Panc1 (cell line): ENCODE measurements at regions not wholly inside any gene's neighbourhood (a gene's known extent, or its start where the extent isn't known, plus 50 kb on each side); places are given as distances from the start of the nearest gene placed in this dataset.

Experiments
- ATAC-seq: fragments of 200-7000 bp; cut with Tn5 transposase; 2 replicates; pipeline ENCODE4 v1.9.1; 2020; ENCODE audit warnings: mild to moderate bottlenecking, moderate library complexity
- BruUV-seq: library from RNA; stranded (reverse); fragments of 400-500 nt; replicated peaks from 2 replicates; lab custom pipeline; 2021; lab: Mats Ljungman, UMichigan
- CTCF ChIA-PET: fragments of 300-600 bp; sonication (Branson Sonifier 250); formaldehyde crosslinking; loops from one replicate; lab custom pipeline; 2022; ENCODE audit warnings: antibody characterized with exemption; lab: Charles Lee
- POLR2A ChIA-PET: fragments of 300-600 bp; sonication (Branson Sonifier 250); formaldehyde crosslinking; loops from one replicate; lab custom pipeline; 2022; ENCODE audit warnings: antibody characterized with exemption; lab: Charles Lee
- DNase-seq: peaks from one replicate; pipeline ENCODE4 v3.0.0-alpha.2; 2010; ENCODE audit warnings: low read depth, low spot score
- H3K27ac ChIP-seq: 2 replicates; pipeline ENCODE4 v1.5.1; 2011; ENCODE audit warnings: mild to moderate bottlenecking, low read length, inconsistent platforms
- H3K27me3 ChIP-seq: fragments of 200-500 bp; sonication (Bioruptor generic); 2 replicates; pipeline ENCODE4 v1.6.0; 2014; ENCODE audit warnings: low read length, inconsistent platforms; ENCODE audit not compliant: control insufficient read depth, insufficient read depth
- H3K36me3 ChIP-seq: fragments of 200-500 bp; sonication (Bioruptor generic); 2 replicates; pipeline ENCODE4 v1.5.1; 2014; ENCODE audit warnings: inconsistent platforms, mild to moderate bottlenecking, low read length, moderate library complexity; ENCODE audit not compliant: control insufficient read depth, insufficient read depth
- H3K4me1 ChIP-seq: 2 replicates; pipeline ENCODE4 v1.5.1; 2011; ENCODE audit warnings: inconsistent platforms, mild to moderate bottlenecking, low read length, moderate library complexity; ENCODE audit not compliant: control insufficient read depth, insufficient read depth
- H3K4me3 ChIP-seq, 2 experiments: 2 replicates each; pipeline ENCODE4 v1.5.1; 2011 to 2012; ENCODE audit warnings: low read depth in 2 of 2, low read length in 2 of 2, mild to moderate bottlenecking in 2 of 2, inconsistent platforms in 1 of 2, moderate library complexity in 1 of 2
- H3K9me3 ChIP-seq: fragments of 200-500 bp; sonication (Bioruptor generic); 2 replicates; pipeline ENCODE4 v1.5.1; 2014; ENCODE audit warnings: low read depth, mild to moderate bottlenecking, inconsistent platforms, low read length, moderate library complexity; ENCODE audit not compliant: control insufficient read depth, insufficient read depth
- CTCF ChIP-seq: fragments of 450-650 bp; IDR thresholded peaks from 2 replicates; pipeline ENCODE4 v1.5.1; 2017; ENCODE audit warnings: mild to moderate bottlenecking
- POLR2AphosphoS5 ChIP-seq: IDR thresholded peaks from 2 replicates; pipeline ENCODE4 v1.6.1; 2012; ENCODE audit warnings: mild to moderate bottlenecking, low read depth, low read length, moderate library complexity
- REST ChIP-seq, 2 experiments: IDR thresholded peaks; 2 replicates each; pipeline ENCODE4 v1.6.1; 2011 to 2012; ENCODE audit warnings: low read depth in 2 of 2, control low read depth in 1 of 2, low read length in 1 of 2, mild to moderate bottlenecking in 1 of 2, moderate library complexity in 1 of 2; ENCODE audit not compliant: insufficient read depth in 1 of 2
- SIN3A ChIP-seq: IDR thresholded peaks from 2 replicates; pipeline ENCODE4 v1.6.1; 2012; ENCODE audit warnings: low read depth, mild to moderate bottlenecking, low read length, moderate library complexity, borderline replicate concordance; ENCODE audit not compliant: insufficient read depth
- TCF7L2 ChIP-seq: IDR thresholded peaks from 2 replicates; pipeline ENCODE4 v1.6.1; 2011; ENCODE audit warnings: mild to moderate bottlenecking, low read depth, low read length, inconsistent platforms
- in situ Hi-C: cut with HindIII; loops from 2 replicates; pipeline ENCODE4 v1.10.0; 2016; ENCODE audit warnings: low sequenced_read_pairs, low pct_unique_long_range_greater_than_20kb
- intact Hi-C: fragments of 100-400 bp; cut with micrococcal nuclease; formaldehyde crosslinking; loops from one replicate; pipeline ENCODE4 v1.10.0; 2022; ENCODE audit not compliant: unreplicated experiment

GRCh38 chr19:31534786-31535657 lies 185.8 kb upstream of the TSHZ3 start:
- no peaks in the 10 kb centered on the region for H3K4me1 ChIP-seq
- POLR2A ChIA-PET: no interaction called here
- no peak for TF ChIP-seq POLR2AphosphoS5
- no peak for TF ChIP-seq REST (IDR thresholded peaks at IDR 0.05; ENCODE audit: insufficient read depth in 1 of 2, low read depth in 2 of 2, low read length in 1 of 2)
- no peak for TF ChIP-seq SIN3A
- TF ChIP-seq TCF7L2: no peak
- no peak for TF ChIP-seq CTCF
- CTCF ChIA-PET: no interaction called here
- H3K36me3 ChIP-seq: no peaks in the 10 kb centered on the region
- BruUV-seq: no TSS peak
- in situ Hi-C loops: no loop called here
- no peak overlapping the region for H3K4me3 ChIP-seq
- H3K27me3 ChIP-seq: 0 out of 2 replicates have a peak, but pooled peaks cover 3% of the 10 kb centered on the region
- ATAC-seq: no peak
- no peaks in the 10 kb centered on the region for H3K9me3 ChIP-seq
- DNase-seq: no peak
- H3K27ac ChIP-seq: no peak overlapping the region
- intact Hi-C loops: no loop called here

- intact Hi-C loops (no loop called here), in situ Hi-C loops (no loop called here)
- POLR2A ChIA-PET: no interaction called here
Measured at GRCh38 chr19:31535691-31536460, 186.6 kb upstream of the TSHZ3 start.

More at GRCh38 chr19:31535691-31536460, 186.6 kb upstream of the TSHZ3 start:
- ATAC-seq: no peak
- Histone ChIP-seq H3K4me1 (no peaks in the 10 kb centered on the region), H3K36me3 (no peaks in the 10 kb centered on the region), H3K4me3 (no peak overlapping the region), H3K9me3 (no peaks in the 10 kb centered on the region), H3K27ac (no peak overlapping the region), H3K27me3 (peaks cover 4% of the 10 kb centered on the region; the same call in 1 of the 2 replicates)
- CTCF ChIA-PET: no interaction called here
- BruUV-seq: no TSS peak
- TF ChIP-seq POLR2AphosphoS5 (no peak), SIN3A (no peak), TCF7L2 (no peak), REST (IDR thresholded peaks at IDR 0.05; ENCODE audit: insufficient read depth in 1 of 2, low read depth in 2 of 2, low read length in 1 of 2) (no peak), CTCF (no peak)
- no peak for DNase-seq
